LNCaP clone FGC (cell line): ENCODE measurements at regions not wholly inside any gene's neighbourhood (a gene's known extent, or its start where the extent isn't known, plus 50 kb on each side); places are given as distances from the start of the nearest gene placed in this dataset.
"Not testable (repeated sequence)": the region's sequence is repeated elsewhere in the genome, so short reads cannot be mapped to it uniquely, and the experiment has no call there.

Experiments
- DNase-seq: peaks from one replicate; pipeline ENCODE4 v3.0.0-alpha.2; 2011; ENCODE audit warnings: low read depth
- H3K4me3 ChIP-seq: 2 replicates; pipeline ENCODE4 v1.5.1; 2011; ENCODE audit warnings: mild to moderate bottlenecking, low read depth, low read length, control low read depth
- TF ChIP-seq, protein P1 (sequence below): IDR thresholded peaks from 2 replicates; pipeline ENCODE4 v1.5.1; 2012; ENCODE audit warnings: mild to moderate bottlenecking; ENCODE audit not compliant: control insufficient read depth, insufficient read depth; ENCODE audit errors: extremely low read depth

DNA sequence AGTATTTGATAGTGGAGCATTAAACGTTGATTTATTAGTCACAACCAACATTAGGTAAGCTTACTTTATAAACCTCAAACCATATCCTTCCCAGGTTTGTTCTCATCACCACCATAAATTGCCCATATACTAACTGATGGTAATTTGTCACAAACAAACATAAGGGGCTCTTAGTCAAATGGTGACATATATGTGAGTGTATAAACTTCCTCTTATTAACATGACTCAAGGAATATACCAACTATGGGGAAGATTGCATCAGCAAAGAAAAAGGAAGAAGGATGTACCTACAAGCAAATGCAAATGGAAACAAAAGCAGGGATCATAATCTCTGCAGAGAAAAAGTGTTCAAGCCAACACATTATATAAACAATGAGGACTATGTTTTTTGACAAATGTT, 418.2 kb upstream of the AKR1E2 start:
- H3K4me3 ChIP-seq = no peak overlapping the region
- TF ChIP-seq, protein P1, sequence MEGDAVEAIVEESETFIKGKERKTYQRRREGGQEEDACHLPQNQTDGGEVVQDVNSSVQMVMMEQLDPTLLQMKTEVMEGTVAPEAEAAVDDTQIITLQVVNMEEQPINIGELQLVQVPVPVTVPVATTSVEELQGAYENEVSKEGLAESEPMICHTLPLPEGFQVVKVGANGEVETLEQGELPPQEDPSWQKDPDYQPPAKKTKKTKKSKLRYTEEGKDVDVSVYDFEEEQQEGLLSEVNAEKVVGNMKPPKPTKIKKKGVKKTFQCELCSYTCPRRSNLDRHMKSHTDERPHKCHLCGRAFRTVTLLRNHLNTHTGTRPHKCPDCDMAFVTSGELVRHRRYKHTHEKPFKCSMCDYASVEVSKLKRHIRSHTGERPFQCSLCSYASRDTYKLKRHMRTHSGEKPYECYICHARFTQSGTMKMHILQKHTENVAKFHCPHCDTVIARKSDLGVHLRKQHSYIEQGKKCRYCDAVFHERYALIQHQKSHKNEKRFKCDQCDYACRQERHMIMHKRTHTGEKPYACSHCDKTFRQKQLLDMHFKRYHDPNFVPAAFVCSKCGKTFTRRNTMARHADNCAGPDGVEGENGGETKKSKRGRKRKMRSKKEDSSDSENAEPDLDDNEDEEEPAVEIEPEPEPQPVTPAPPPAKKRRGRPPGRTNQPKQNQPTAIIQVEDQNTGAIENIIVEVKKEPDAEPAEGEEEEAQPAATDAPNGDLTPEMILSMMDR = no peak
- DNase-seq = no peak

DNA sequence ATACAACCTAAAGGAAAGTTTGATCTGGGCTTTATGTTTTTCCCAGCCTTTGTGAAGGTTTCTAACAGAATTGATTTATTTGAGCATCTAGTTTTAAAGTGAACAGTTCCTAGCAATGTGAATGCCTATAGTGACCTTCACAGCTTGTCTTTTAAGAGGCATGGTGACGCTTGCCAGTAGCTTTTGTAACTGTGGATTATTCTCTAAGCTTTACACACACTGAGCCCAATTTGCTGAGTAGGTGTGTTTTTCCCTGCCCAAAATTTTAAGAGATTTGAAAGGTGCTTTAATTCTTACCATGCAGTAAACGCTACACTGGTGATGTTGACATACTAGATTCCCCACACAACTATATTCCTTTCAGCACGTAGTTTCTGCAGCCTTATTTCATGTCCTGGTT, 420.2 kb upstream of the AKR1E2 start:
- TF ChIP-seq, protein P1 = no peak
- no peak overlapping the region for H3K4me3 ChIP-seq
- no peak for DNase-seq

DNA sequence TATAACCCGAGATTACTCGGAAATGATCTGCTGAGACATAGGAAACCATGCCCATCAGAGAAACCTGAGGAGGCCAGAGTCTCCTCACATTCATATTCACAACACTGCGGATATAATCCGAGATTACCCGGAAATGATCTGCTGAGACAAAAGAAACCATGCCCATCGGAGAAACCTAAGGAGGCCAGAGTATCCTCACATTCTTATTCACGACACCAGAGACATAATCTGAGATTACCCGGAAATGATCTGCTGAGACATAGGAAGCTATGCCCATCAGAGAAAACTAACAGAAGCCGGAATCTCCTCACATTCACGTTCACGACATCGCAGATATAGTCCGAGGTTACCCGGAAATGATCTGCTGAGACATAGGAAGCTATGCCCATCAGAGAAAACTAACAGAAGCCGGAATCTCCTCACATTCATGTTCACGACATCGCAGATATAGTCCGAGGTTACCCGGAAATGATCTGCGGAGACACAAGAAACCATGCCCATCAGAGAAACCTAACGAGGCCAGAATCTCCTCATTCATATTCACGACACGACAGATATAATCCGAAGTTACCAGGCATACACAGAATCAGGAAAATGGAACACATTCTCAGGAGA, 422.3 kb upstream of the AKR1E2 start:
- TF ChIP-seq, protein P1 = no peak
- no peak for DNase-seq
- H3K4me3 ChIP-seq = no peak overlapping the region

DNA sequence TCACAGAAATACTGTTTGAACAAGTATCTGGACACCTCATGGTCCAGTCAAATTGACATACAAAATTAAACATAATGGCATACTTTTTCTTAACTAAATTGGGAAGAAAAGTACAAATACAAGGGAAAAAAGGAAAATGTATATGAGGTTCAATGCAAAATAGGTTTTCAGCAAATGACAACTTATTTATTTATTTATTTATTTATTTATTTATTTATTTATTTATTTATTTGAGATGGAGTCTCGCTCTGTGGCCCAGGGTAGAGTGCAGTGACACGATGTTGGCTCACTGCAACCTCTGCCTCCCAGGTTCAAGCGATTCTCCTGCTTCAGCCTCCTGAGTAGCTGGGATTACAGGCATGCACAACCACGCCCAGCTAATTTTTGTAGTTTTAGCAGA, 424.9 kb upstream of the AKR1E2 start:
- DNase-seq, H3K4me3 ChIP-seq: not testable (repeated sequence)

DNA sequence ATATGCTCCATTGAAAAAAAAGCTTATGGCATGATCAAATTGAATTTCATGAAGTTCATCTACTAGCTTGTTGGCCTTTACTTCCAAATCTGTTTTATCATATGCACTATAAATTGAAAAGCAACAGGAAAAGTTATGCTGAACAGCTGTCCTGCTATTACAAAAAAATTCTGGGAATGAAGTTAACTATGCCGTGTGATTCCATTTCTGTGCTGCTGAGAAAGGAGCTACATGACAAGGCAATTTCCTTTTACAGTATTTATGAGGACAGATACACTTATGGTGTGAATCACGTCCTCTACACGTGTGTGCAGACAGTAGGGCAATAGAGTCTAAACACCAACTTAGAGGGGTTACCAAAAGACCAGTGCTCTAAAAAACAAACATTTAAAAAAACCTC, 426.5 kb upstream of the AKR1E2 start:
- TF ChIP-seq, protein P1 = no peak
- no peak overlapping the region for H3K4me3 ChIP-seq
- no peak for DNase-seq

DNA sequence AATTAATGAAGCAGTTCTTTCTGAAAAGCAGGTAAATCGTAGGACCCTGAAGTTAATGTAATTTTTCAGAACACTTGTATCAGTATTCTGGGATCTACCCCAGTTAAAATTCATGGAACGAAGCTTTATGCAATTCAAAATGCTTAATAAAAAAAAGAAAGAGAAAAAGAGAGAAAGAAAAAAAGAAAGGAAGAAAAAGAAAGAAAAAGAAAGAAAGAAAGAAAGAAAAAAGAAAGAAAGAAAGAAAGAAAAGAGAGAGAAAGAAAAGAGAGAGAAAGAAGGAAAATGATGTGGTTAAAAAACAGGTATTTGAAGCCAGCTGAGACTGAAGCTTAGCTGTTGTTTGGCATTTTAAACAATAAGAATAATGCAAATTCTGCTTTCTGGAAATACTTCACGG, 427.4 kb upstream of the AKR1E2 start:
- H3K4me3 ChIP-seq = no peak overlapping the region
- TF ChIP-seq, protein P1 = no peak
- no peak for DNase-seq

DNA sequence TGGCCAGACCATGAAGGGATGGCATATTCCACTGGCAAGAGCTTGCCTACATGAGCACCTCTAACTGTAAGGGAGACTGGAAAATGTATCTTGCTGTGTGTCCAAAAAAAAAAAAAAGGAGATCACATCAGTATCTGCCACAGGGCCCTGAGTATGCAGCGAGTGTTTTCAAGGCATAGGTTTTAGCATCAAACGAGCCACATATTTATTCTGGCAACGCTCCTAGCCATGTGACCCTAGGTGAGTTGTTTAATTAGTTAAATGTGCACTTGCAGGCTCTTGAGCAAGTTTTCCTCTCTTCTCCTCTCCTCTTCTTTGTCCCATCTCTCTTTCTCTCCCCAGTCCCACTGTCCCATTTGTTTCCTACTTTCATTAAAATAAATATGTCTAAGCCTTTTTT, 428.7 kb upstream of the AKR1E2 start:
- DNase-seq = peak; percentile 46
- TF ChIP-seq, protein P1 = no peak
- H3K4me3 ChIP-seq = no peak overlapping the region
